SK-N-SH treated with all-trans-retinoic acid at 6 μM for 48 hours (cell line): ENCODE measurements at regions not wholly inside any gene's neighbourhood (a gene's known extent, or its start where the extent isn't known, plus 50 kb on each side); places are given as distances from the start of the nearest gene placed in this dataset.

Experiments used
- ARNTL ChIP-seq: fragments of 450-650 bp; formaldehyde crosslinking; IDR thresholded peaks from 2 replicates; pipeline ENCODE4 v1.5.0; 2020; ENCODE audit warnings: low read depth, mild to moderate bottlenecking, moderate library complexity, borderline replicate concordance
- BACH2 ChIP-seq: fragments of 250-450 bp; sonication (Bioruptor Pico); IDR thresholded peaks from 2 replicates; pipeline ENCODE4 v1.9.0; 2021; ENCODE audit warnings: mild to moderate bottlenecking, borderline replicate concordance
- PATZ1 ChIP-seq: fragments of 250-450 bp; sonication (Bioruptor Pico); IDR thresholded peaks from 2 replicates; pipeline ENCODE4 v1.8.0; 2020; ENCODE audit warnings: mild to moderate bottlenecking, moderate library complexity, borderline replicate concordance
- TCF4 ChIP-seq: fragments of 250-450 bp; sonication (Bioruptor Pico); IDR thresholded peaks from 2 replicates; pipeline ENCODE4 v1.8.0; 2021; ENCODE audit warnings: mild to moderate bottlenecking, moderate library complexity, borderline replicate concordance
- TSHZ2 ChIP-seq: fragments of 250-450 bp; sonication (Bioruptor Pico); IDR thresholded peaks from 2 replicates; pipeline ENCODE4 v1.5.0; 2020; ENCODE audit warnings: mild to moderate bottlenecking, moderate library complexity
- ZC3H10 ChIP-seq: fragments of 250-450 bp; sonication (Bioruptor Pico); IDR thresholded peaks from 2 replicates; pipeline ENCODE4 v1.5.1; 2021; ENCODE audit warnings: mild to moderate bottlenecking, moderate library complexity
- ZNF565 ChIP-seq: fragments of 450-650 bp; formaldehyde crosslinking; conservative IDR thresholded peaks from 2 replicates; pipeline ENCODE4 v1.5.0; 2020; ENCODE audit warnings: low read depth, mild to moderate bottlenecking, moderate library complexity

- TF ChIP-seq BACH2 (no peak), TSHZ2 (CRISPR knock-in tag) (no peak), TCF4 (CRISPR knock-in tag) (no peak), ARNTL (CRISPR knock-in tag) (no peak), PATZ1 (CRISPR knock-in tag) (no peak), ZNF565 (CRISPR knock-in tag) (no peak), ZC3H10 (CRISPR knock-in tag) (no peak)
Measured at GRCh38 chr11:26931248-26931631, 62.7 kb upstream of the FIBIN start.
